GM18868 (cell line): ENCODE measurements at regions not wholly inside any gene's neighbourhood (a gene's known extent, or its start where the extent isn't known, plus 50 kb on each side); places are given as distances from the start of the nearest gene placed in this dataset.
A peak's percentile ranks its signal among the peaks of the same experiment; 100 is the strongest.
"Not testable (repeated sequence)": the region's sequence is repeated elsewhere in the genome, so short reads cannot be mapped to it uniquely, and the experiment has no call there.

Experiments
- ATAC-seq: cut with Tn5 transposase; IDR thresholded peaks from one replicate; pipeline ENCODE4 v1.9.1; 2021; ENCODE audit warnings: mild to moderate bottlenecking, moderate library complexity; ENCODE audit not compliant: unreplicated experiment

DNA sequence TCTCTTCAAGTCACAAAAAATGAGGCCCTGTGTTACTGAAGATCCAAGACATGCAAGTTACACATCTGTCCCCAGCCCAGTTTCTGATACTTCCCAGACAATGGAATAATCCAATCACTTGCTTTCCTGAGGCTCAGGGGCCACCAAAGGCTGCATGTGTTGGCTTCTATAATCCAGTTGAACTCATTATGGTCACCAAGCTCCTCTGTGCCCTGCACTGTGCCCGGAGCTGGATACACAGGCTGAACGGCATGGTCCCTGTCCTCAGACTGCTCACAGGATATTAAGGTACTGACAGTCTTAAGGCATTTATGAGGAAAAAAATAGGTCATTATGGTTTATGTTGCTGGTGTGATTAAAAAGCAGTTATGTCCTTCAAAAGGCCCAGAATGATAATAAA, 117.0 kb upstream of the SYT6 start:
- no peak for ATAC-seq

DNA sequence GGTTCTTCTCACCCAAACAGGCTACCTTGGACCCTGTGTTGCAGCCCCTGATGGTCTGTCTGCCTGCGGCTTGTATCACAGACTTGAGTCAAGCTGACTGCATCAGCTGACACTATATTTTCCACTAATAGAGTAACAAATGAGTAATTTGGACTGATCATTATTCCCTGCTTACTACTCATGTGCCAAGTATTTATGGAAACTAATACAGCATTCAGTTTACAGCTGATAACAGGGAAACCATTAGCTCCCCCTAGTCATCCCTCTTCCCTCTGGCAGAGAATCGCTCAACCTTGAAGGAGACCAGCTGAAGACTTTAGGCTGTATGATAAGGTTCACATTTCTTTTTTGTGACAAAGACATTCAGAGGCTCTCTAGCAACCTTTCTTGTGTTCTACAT, 116.6 kb upstream of the SYT6 start:
- ATAC-seq = no peak

DNA sequence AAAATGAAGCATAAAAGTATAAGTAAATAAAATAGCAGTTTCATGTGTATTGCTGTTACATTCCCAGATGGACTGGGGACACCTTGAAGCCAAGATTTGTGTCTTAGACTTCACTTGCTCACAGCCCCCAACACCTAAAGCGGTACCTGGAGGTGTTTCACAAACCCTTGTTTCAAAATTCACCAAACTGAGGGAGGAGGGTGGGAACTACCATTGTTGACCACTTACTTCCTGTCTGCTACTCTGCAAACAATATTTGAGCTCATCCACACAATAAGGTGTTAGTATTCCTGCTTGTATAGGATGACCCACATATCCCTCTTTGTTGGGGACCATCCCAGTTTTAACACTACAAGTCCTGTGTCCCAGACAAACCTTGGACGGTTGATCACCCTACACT, 115.9 kb upstream of the SYT6 start:
- no peak for ATAC-seq

DNA sequence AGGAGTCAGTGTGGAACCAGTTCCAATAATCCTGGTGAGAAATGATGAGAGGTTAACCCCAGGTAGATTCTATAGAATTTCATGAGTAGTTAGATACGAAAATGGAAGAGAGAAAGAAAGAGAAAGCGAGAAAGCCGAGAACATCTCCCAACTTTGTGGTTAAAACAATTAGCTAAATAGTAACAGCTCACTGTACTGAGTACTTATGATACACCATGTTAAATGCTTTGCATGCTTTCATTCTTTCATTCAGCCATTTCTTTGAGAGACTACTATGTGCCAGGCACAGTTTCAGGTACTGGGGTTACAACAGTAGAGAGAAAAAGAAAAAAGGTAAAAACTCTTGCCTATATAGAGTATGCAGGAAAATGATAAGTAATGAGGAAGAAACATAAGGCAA, 109.7 kb upstream of the SYT6 start:
- no peak for ATAC-seq

DNA sequence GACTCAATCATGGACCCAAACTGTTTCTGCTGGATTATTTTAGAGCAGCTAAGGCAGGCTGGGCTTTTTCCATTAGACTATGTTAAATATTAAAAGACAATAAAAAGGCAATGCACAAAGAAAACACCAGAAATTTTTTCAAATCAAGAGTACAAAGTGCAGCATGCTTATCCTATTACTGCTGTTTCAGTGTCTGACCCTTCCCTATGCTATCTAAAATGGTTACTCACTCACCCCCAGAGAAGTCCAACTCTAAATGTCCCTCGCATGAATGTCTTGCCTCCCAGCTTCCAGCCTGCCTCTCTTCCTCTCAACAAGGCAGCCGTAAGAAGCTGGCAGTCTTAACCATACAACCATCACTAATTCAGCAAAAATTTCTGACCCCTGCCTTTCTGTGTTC, 108.7 kb upstream of the SYT6 start:
- no peak for ATAC-seq

DNA sequence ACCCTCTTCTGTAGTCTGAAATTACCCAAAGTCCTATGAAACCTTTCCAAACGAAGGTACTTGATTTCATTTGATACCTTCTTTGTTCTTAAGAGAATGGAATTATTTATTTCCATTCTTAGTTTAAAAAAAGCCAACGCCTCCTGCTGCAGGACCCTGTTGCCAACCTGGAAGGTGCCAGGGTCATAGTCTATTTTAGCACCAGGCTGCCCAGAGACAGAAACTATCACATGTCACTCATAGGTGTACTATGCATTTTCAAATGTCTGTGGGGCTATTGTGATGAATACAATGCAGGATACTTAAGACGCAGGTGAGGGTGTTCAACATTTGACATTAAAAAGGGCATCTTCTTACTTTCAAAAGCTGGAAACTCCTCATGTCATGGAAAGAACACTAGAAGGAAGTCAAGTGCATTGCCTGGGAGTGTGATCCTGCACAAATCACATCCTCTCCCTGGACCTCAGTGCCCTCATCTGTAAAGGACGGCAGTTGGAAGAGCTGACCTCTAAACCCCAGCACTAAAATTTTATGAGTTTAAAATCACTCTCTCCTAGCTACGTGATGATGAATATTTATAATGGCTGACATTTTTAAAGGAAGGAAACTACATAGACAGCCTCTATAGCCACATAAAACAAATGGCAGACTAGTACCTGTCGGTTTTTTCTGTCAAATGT, 107.3 kb upstream of the SYT6 start:
- no peak for ATAC-seq

DNA sequence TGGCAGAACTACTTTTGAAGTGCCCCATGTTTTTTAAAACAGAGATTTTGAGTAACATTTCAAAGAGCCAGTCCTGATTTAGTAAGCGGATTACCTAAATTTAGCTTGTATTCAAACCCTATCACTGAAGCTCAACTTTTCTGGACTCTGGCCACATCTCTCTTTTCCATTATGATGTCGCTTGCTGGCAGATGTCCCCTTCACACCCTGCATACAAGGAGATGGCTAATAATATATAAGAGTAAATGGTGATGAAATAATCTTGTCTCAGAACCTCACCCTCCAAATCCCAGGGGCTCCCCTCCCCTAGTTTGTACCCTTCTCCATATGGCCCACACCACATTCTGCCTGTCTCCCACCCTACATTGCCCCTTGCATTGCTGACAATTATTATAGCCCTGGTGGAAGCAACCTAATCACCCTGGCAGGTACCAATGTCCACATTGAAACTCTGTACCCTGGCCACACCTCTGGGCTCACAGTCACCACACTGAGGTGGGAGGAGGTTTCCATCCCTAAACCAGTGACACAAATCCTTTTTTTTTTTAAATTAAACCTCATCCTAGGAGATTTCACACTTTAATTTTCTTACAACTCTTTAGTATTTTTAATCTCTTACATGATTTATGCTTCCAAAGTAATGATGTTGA, 106.0 kb upstream of the SYT6 start:
- ATAC-seq = no peak

DNA sequence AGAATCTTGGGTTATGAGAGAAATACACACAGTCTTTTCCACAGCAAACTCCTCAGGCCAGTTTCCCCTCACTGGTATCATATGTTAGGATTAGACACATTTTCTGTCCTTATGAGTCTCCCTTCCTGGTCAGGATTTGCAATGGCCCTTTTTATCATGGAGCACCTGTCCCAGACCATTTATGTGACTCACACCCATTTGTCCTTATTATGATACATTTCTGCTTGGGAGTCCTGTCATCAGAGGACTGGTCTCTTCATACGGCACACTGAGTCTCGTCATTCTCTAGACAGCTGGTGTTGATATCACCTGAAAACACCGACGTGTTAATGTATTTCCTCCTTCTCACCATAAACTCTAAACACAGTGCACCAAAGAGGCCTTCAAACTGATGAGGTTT, 105.0 kb upstream of the SYT6 start:
- no peak for ATAC-seq

DNA sequence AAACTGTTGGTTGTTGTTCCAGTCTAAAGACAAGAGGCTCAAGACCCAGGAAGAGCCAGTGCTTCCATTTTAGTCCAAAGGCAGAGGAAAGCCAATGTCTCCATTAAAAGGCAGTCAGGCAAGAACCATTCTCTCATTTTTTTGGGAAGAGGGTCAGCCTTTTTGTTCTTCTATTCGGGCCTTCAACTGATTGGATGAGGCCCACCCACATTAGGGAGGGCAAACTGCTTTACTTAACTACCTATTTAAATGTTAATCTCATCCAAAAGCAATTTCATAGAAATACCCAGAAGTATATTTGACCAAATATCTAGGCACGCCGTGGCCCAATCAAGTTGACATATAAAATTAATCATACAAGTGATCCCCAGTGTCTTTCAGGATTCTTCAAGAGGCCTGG, 104.4 kb upstream of the SYT6 start:
- ATAC-seq = no peak

DNA sequence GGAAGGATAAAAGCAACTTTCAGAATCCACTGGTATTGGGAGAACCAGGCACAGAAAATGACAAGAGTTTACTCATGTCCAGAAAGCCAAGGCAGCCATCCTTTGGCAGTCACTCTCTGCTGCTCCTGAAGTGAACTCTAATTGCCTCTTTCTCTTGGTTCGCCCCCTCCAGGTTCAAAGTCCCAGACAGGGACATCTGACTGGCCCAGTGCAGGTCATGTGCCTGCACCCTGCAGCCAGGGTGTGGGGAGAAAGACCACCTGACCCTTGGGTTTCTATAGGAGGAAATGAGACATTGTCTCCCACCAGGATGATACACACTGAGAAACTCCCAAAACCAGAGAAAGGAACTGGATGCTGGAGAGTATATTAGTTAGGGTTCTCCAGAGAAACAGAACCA, 103.9 kb upstream of the SYT6 start:
- ATAC-seq = no peak

DNA sequence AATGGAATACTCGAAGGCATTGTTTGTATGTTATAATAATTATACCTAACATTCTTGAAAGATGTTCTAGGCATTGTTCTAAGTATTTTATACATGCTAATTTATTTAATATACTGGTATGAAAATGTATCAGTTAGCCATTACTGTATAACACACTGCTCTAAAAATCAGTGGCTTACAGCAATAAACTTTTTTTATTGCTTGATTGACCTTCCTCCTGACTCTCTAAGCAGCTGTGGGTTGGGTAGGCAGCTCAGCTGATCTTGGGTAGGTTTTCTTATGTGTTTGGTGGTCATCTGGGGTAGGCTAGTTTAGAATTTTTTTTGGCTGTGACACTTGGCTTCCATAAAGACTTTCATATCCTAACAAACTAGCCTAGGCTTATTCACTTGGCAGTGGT, 100.2 kb upstream of the SYT6 start:
- no peak for ATAC-seq

DNA sequence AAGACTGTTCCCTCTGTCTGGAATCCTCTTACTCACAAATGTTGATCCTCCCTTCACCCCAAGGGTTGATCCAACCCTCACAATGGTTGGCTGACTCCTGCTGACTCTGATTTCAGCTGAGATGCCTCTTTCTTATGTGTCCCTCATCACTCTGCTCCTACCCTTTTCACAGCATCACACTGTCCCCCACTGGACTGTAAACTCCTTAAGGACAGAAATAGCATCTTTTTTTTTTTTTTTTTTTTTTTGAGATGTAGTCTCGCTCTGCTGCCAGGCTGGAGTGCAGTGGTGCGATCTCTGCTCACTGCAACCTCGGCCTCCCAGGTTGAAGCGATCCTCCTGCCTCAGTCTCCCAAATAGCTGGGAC, 97.9 kb upstream of the SYT6 start:
- ATAC-seq = no peak

DNA sequence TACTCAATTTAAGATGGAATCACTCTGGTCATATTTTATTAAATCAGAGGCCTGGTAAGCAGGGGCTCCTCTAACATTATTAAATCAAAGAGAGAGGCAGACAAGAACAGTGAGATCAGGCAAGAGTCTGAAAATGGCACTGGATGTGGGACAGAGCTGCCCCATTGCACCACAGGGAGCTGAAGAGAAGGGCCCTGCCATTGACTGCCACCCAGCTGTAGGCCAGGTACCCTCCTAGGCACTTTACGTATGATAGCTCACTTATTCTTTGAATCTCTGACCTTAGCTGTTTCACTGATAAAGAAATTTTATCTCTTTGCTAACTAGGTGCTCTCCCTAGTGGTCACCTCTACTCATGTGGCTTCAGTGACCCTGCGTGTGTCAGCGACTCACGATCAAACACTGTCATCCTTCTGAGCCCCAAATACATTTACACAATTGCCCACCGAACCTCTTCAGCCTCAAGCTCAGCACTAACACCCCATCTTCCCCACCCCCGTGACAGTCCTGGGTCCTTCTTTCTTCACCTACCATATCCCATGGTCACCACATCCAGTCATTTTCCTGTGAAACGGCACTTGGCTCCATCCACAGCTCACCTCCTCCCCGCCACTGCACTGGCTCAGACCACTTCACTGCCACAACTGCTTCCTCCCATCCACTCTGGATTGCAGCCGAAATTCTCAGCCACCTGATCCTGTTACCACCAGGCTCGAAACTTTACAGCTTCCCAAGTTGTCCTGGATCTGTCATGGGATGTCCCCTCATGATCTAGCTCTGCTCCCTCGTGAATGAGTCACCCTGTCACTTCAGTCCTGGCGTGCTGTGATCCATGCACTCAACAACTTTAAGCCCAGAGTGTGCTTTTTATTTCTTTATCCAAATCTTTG, 97.3 kb upstream of the SYT6 start:
- no peak for ATAC-seq

DNA sequence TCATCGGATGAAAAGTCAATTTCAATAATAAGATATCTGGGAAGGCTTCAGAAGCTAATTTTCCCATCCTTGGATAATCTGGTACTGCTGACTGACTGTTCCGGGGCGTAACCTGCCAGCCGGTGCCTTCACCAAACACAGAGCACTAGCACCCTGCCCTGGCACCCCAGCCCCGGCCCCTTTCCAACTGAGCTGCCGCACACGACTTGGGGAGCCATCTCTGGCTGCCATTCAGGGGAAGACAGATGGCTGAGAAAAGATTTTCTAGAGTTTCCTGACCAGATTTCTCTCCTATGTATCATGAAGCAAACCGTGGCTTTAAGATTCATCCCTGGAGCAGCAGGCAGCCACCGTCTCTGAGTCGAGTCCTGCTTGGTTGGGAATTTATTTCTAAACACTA, 96.0 kb upstream of the SYT6 start:
- no peak for ATAC-seq

DNA sequence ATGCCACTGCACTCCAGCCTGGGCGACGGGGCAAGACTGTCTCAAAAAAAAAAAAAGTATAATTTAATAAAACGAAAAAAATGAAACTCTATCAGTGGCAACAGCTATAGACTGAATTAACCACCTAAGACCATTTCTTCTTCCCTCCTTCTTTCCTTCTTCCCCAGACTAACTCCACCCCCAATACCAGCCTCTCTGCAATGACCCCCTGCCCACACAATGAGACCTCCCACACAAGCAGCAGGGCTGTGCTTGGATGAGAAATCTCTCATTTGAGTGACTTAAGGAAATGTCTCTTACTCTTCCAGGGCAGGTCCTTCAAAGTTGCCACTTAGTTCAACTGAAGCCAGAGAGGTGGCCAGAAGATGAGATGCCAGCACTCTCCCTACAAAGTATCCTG, 94.5 kb upstream of the SYT6 start:
- no peak for ATAC-seq

DNA sequence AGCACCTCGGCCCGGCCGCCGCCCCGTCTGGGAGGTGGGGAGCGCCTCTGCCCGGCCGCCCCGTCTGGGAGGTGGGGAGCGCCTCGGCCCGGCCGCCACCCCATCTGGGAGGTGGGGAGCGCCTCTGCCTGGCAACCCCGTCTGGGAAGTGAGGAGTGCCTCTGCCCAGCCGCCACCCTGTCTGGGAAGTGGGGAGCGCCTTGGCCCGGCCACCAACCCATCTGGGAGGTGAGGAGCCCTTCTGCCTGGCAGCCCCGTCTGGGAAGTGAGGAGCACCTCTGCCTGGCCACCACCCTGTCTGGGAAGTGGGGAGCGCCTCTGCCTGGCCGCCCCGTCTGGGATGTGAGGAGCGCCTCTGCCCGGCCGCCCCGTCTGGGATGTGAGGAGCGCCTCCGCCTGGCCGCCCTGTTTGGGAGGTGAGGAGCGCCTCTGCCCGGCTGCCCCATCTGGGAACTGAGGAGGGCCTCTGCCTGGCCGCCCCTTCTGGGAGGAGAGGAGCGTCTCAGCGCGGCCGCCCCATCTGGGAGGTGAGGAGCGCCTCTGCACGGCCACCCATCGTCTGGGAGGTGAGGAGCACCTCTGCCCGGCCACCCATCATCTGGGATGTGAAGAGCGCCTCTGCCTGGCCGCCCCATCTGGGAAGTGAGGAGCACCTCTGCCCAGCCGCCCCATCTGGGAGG, 89.0 kb upstream of the SYT6 start:
- not testable (repeated sequence) for ATAC-seq

DNA sequence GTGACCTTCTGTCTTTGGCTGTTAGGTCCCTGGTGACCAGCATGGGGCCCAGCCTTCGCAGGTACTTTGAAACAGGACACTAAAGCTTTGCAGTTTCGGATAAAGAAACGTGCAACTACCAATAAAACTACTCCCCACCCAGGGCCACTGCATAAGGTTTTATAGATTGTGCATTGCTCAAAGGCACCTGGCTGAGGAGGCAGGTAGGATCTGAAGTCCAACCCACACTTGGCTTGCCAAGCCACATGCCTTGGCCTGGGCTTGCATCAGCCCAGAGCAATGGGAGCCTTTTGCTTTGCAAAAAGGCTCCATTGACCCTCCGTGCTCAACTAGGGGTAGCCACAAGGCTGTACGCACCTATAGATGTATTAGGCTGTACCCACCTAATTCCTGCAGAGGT, 84.4 kb upstream of the SYT6 start:
- ATAC-seq = no peak

DNA sequence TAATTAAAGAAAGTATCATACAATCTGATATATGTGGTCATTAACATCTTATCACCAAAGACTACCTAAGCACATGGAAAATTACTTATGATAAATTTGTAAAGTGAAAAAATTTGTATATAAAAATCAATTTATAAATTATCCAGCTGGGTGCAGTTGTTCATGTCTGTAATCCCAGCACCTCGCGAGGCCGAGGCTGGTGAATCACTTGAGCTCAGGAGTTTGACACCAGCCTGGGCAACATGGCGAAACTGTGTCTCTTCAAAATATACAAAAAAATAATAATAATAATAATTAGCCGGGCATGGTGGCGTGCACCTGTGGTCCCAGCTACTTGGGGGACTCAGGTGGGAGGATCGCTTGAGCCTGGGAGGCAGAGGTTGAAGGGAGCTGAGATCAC, 82.8 kb upstream of the SYT6 start:
- no peak for ATAC-seq

DNA sequence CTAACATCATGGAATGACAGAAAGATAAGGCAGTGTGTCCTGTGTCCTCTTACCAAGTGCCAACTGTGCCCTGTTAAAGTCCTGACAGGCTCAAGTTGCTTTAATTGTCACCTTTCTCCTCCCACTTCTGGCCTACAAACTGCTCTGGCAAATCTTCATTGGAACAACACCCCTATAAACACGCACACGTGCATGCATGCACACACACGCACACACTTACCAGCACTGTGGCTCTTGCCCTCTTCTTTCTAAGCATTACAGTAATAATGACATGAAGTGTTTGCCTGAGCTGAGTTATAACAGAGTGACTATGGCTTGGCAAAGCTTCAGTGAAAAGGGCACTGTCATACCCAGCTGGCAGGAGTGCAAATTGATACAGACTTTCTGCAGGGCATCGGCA, 82.3 kb upstream of the SYT6 start:
- ATAC-seq = no peak

DNA sequence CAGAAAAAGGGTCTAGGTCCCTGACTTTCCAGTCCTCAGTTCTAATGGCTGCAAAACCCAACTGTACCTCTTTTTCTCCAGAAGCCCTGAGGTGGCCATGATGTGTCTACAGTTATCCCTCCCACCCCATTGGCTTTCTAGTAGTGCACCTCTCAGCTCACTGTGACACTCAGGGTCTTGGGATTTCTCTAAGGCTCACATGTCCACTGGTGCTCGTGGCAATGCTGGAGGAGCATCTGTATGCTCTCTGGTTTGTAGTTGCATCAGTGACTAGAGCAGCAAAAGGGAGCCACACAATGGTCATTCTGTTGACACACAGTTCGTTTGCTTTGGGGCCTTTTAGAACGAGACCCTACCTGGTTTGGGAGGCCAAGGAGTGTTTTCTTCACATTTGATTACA, 81.6 kb upstream of the SYT6 start:
- no peak for ATAC-seq

DNA sequence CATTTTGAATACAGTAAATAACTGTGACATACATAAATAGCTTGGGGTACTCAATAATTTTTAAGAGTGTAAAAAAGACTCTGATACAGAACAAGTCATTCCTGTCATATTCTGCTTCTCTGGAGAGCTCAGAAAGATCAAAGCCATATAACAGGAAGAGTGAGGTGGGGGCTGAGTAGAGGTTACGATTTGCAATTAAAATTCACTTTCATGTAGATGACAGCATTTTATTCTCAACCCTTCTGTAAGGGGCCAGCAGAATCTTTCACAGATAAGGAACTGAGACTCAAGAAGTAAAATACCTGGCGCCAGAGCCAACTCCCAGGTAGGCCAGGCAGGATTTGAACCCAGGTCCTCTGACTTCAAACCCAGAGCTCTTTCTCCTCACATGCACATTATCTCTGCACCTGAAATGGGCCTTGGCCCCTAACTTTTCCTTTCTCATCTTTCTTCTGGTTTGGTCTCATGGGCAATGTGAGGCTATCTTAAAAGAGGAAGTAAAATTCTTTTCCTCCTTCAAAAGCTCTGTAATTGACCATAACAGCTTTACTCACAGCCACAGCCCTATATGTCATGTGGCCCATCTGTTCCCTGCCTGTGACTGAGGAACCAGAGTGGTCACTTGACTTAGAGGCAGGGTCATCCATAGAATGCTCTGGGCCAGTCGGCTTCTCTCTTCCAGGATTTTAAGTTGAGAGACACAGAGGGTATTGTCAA, 80.9 kb upstream of the SYT6 start:
- peak; percentile 86 for ATAC-seq
